ENCODE measurements at regions not wholly inside any gene's neighbourhood (a gene's known extent, or its start where the extent isn't known, plus 50 kb on each side); places are given as distances from the start of the nearest gene placed in this dataset.
A peak's percentile ranks its signal among the peaks of the same experiment; 100 is the strongest.
"Not testable (repeated sequence)": the region's sequence is repeated elsewhere in the genome, so short reads cannot be mapped to it uniquely, and the experiment has no call there.

DNA sequence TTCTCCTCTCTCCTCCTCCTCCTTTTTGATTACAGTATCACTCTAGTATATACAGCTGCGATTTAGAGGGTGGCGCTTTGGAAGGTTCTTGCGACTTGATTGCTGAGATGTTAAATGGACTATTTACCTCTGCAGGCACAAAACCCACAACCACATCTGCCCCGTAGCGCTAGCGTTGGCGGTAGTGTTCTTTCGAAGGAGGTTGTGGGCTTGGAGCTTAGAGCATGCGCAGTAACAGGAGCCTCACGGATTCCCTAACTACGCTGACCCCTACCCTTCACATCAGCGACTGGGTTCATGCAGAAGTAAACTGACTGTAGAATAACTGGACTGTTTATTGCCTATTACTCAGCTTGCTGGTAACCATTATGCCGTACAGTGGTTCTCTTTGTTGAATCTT, 58.0 kb downstream of the CGGBP1 start:
- DNase-seq (ENCODE audit: low read depth in 3 of 3) = no peak

DNA sequence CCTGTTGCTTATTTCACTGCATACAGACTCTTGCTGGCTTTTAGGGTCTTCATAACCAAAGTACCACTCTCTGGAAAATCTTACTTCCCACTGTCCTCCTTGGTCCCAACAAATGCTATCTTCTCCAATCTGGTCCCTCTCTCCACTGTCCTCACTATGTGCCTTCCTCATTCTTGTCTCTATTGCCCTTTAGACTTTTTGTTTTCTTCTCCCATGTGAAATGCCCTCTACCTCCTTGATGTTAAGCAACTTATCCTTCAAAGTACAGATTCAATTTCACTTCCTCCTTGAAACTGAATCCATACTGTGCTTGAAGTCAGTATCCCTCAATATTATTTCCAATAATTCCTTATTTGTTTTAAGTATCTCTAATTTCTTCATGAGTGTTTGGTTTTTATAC, 60.8 kb downstream of the CGGBP1 start:
- no peak for DNase-seq (ENCODE audit: low read depth in 3 of 3)

DNA sequence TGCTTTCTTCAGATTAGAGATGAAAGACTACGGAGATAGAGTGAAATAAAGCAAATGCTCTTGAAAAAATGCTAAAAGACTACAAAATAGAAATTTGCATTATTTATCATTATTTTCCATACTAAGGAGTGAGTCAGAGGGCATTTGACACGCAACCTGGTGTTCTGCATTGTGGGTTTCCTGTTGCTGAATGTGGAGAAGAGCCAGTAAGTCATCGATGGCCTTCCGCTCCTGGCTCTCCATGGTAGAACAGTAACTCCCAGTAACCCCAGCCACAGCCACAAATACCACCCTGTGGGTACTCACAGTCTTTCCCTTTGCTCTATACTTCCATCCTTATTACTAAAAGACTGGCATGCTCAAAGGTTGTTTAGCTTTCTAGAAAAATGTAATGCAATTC, 61.5 kb downstream of the CGGBP1 start:
- DNase-seq (ENCODE audit: low read depth in 3 of 3) = peak in 2 of 3 experiments; percentile 1 to 13

DNA sequence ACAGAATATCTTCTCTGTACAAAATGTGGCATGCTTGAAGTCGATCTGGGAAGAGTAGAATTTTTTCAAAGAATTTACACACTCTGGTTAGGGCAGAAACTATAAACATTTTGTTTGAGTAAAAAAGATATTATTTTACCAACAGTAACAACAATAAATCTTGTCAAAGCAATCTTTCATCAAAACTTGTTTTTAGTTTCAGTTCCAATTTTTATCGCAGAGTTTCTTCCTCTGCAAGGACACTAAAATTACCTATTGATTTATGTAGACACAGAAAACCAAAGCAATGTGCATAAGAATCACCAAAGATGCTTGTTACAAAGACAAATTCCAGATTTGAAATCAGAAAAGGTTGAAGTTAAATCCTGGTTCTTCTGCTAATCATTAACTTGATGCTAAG, 61.9 kb downstream of the CGGBP1 start:
- DNase-seq (ENCODE audit: low read depth in 3 of 3) = no peak

DNA sequence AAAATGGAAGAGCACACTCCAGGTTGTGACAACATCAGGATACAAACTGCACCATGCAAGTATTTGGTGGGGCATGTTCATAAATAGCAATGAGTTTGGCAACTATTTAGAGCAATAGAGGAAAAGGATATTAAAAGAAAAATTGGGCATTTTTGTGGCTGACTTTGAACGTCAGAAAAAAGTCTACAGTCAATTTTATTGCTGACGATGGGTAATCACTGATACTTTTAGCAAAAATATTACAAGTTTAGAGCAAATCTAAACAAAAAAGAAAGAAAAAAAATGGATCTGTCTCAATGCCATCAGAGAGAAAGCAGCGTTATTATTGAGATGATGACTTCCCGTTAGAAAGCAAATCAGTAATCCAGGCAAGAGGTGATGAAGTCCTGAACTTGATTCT, 65.2 kb downstream of the CGGBP1 start:
- no peak for DNase-seq (ENCODE audit: low read depth in 3 of 3)

DNA sequence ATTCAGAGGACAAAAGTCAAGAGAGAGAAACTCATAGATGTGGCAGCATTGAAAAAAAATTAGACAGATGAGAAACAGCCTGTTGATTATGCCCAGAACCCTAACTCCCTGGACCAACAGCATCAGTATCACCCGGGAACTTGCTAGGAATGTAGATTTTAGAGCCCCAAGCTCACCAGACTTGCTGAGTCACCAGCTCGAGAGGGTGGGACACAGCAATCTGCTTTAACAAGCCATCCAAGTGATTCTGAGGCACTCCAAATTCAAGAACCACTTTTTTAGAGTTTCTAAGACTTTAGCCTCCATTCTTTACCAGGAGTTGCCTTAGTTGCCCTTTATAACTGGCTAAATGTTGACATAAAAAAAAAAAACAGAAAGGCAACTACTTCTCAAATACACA, 70.9 kb downstream of the CGGBP1 start:
- no peak for DNase-seq (ENCODE audit: low read depth in 3 of 3)

DNA sequence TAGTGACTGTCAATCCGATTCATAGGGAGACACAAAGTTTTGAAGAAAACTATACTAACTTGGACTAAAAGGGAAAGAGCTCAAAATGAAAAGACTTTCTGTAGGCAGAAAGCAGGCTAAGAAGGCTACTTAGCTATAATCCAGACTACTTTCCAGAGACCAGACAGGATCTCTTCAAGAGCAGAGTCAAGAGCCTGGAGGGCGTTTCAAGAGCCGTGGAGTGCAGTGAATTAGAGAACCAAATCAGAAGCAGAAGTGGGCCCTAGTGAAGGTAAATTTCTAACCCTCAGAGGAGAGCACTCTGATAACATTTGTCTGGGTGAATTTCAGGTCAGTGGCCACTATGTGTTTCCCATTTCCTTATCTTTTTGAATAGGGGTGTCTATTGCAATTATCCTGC, 76.4 kb downstream of the CGGBP1 start:
- no peak for DNase-seq (ENCODE audit: low read depth in 3 of 3)

DNA sequence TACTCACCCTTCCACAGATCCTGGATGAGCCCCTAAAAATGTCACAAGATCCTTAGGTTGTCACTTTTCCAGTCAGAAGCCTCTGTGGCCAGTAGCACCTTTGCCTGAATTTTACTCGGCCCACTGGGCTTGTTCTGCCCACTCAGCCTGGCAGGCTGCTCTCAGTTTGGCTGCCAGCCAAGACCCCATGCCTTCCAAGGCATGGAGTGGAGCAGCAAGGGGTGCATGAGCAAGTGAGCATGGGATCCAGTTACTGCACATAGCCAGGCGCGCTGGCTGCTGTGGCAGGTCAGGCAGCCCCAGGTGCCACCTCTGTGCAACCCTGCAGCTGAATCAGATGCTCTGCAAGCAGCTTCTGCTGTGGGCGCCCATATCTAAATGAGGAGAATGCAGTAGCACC, 79.3 kb downstream of the CGGBP1 start:
- no peak for DNase-seq (ENCODE audit: low read depth in 3 of 3)

DNA sequence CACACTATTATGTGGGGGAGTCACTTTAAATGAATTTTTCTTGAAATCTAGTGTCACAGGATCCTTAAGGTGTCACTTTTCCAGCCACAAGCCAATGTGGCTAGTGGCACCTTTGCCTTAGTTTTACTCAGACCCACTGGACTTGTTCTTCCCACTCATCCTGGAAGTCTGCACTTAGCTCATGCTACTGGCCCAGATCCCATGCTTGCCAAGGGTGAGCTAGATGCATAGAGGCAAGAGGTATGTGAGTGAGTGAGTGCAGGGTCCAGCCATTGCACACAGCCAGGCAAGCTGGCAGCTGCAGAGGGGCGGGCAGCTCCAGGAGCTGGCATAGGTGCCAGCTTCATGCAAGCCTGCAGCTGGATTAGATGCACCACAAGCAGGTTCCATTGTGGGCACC, 81.0 kb downstream of the CGGBP1 start:
- no peak for DNase-seq (ENCODE audit: low read depth in 3 of 3)

DNA sequence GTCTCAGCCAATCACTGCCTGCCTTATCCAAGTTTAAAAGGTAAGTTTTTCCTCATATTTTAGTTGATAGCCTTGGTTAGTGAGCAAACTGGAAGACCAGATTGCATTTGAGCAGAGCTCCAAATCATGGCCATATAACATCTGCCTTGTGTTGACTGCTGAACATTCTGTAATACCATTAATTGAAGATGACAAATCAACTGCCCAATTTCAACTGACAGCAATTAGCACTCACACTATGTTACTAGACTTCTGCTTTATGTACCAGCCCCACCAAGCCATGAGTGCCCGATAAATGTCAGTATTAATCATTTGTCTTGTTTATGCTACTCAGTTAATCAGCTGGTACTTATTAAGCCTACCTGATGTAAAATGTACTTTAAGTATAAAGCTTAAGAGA, 83.1 kb downstream of the CGGBP1 start:
- DNase-seq (ENCODE audit: low read depth in 3 of 3) = no peak

DNA sequence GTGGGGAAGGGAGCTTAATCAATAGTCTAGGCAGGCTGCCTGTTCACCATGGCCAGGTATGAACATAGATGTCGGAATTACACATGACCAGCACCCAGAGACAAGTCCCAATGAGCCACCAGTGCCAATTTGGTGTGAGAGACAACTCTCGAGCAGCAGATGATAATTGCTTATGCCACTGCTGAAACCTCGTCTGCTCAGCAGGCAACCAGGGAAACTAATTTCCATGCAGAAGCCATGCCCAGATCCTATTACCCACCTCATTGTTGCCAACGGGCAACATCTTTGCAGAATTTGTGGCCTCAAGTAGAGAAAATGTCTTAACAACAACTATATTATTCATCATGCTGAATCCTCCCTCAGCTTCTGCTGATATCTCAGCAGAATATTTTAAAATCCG, 84.9 kb downstream of the CGGBP1 start:
- DNase-seq (ENCODE audit: low read depth in 3 of 3) = no peak

DNA sequence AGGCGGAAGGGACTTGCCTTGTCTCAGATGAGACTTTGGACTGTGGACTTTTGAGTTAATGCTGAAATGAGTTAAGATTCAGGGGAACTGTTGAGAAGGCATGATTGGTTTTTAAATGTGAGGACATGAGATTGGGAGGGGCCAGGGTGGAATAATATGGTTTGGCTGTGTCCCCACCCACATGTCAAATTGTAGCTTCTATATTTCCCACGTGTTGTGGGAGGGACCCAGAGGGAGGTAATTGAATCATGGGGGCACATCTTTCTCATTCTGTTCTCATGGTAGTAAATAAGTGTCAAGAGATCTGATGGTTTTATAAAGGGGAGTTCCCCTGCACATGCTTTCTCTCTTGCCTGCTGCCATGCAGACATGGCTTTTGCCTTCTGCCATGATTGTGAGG, 89.2 kb downstream of the CGGBP1 start:
- no peak for DNase-seq (ENCODE audit: low read depth in 3 of 3)

DNA sequence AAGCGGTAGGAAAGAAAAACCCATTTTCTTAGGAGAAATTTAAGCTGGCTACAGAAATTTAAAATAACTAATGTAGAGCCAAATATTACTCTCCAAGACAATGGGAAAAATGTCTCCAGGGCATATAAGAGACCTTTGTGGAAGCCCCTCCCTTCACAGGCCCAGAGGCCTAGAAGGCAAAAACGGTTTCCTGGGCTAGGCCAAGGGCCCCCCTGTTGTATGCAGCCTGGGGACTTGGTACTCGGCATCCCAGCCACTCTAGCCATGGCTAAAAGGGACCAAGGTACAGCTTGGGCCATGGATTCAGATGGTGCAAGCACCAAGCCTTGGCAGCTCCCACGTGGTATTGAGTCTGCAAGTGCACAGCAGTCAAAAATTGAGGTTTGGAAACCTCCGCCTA, 90.1 kb downstream of the CGGBP1 start:
- no peak for DNase-seq (ENCODE audit: low read depth in 3 of 3)

DNA sequence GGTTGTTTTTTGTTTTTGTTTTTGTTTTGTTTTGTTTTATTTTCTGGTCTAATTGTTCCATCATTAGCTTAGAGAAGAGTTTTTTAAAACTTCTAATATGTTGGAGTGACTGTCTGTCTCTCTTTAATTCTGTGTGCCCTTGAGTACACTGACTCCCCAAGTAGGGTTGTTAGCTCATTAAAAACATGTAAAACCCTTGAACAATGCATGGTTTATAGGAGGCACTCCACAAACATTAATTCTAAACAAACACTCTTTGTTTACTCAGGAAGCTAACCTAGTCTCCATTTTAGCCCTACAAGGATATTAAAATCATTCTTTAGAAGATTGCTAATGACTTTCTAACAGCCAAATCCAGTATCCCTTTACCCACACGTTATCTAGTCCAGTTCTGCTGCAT, 100.5 kb downstream of the CGGBP1 start:
- DNase-seq (ENCODE audit: low read depth in 3 of 3) = no peak

DNA sequence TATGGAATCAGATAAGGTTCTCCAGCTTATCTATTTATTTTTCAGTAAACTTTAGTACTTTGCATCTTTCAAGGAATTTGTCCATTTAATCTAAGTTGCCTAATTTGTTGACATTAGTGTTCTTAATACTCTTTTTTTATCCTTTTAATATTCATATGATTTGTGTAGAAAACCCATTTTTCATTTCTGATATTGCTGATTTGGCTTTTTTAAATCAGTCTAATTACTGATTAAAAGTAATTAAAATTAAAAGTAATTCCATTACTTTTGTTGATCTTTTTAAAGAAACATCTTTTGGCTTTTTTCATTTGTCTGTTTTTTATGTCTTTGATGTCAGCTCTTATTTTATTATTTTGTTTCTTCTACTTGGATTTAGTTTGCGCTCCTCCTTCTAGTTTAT, 101.2 kb downstream of the CGGBP1 start:
- DNase-seq (ENCODE audit: low read depth in 3 of 3) = no peak

DNA sequence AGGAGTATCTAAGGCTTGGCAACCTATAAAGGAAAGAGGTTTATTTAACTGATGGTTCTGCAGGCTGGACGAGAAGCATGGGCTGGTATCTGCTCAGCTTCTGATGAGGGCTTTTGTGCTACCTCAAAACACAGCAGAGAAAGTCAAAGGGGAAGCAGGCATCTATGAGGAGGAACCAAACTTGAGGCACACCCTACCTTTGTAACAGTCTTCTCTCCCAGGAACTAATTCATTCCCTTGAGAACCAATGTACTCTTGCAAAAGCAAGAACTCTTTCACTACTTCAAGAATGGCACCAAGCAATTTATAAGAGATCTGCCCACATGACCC, 109.0 kb downstream of the CGGBP1 start:
- no peak for DNase-seq (ENCODE audit: low read depth in 3 of 3)

DNA sequence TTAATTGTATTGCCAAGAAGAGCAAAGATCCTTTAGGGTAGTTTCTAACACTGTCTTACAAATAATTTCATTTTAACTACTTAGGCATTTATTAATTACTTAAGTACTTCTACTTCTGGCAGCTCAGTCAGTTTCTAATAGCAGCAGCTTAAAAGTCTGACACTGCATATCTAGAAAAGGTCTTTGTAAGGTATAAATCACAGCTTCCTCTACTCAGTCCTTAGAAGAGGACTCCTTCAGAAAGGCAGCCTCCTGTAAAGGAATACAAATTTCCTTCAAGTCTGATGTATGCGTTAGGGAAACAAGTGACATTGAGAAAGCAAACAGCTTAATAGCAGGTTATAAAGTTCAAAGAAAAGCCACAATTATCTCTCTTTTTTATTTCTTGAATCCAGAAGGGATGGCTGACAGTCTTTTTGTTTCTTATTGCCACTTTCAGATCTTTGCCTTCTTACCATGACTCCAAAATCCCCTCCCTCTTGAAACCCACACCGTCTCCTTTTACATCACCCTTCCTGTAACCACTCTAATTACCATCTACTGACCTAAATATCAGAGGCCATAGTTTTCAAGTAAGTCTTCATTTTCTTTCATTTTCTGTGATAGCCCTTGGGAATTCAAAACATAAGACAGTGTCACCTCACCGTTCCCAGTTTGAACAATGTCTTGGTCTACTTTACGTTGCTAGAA, 109.5 kb downstream of the CGGBP1 start:
- no peak for DNase-seq (ENCODE audit: low read depth in 3 of 3)

DNA sequence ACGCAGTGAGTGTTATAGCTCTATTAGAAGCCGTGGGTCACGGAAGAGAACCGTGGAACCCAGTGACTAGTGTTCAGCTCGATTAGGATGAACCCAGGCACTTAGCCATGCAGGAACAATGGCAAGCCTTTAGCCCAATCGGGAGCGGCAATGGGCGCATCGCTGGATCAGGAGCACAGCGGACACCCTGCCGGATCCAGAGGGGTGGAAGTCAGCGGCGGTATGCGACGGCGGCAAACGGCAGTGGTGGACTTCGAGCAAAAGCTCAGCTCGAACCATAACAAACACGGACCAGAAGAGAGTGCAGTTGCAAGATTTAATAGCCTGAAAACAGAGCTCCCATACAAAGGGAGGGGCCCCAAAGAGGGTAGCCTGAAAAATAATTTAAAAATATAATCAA, 112.8 kb downstream of the CGGBP1 start:
- not testable (repeated sequence) for DNase-seq (ENCODE audit: low read depth in 3 of 3)

DNA sequence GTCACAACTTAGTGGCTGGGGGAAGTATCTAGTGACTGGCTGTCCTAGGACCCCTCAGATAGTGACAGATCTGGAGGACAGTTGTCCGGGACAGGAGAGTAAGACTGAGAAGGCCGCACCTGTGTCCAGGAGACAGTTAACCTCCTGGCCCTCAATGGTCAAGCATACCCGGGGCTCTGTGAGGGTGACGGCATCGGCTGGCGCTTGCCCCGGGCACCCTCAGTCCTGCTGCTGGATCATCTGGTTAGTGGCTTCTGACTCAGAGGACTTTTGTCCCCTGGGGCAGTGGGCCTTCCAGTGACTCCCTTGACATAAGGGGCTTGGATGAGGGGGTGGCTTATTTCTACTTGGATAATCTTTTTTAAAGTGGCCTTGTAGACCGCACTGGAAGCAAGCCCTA, 116.5 kb downstream of the CGGBP1 start:
- not testable (repeated sequence) for DNase-seq (ENCODE audit: low read depth in 3 of 3)

DNA sequence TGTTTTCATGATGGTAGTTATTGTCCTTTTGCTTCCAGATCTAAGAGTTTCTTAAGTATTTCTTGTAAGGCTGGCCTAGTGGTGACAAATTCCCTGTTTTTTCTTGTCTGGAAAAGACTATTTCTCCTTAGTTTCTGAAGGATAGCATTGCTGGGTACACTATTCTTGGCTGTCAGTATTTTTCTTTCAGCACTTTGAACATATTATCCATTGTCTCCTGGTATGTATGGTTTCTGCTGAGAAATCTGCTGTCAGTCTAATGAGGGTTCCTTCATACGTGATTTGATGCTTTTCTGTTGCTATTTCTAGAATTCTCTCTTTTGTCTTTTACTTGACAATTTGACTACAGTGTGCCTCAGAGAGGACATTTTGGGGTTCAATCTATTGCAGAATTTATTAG, 134.3 kb downstream of the CGGBP1 start:
- DNase-seq (ENCODE audit: low read depth in 3 of 3) = no peak

DNA sequence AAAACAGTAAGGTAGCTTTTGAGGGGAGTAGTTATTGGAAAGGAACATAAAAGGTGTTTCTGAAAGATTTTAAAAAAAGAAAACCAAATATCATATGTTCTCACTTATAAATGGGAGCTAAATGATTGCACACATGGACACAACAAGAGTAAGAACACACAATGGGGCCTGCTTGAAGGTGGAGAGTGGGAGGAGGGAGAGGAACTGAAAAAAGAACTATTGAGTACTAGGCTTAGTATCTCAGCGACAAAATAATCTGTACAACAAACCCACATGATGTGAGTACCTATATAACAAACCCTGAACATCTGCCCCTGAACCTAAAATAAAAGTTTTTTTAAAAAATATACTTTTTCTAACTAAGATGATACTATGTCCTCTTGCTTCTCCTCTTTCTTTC, 138.3 kb downstream of the CGGBP1 start:
- no peak for DNase-seq (ENCODE audit: low read depth in 3 of 3)

DNA sequence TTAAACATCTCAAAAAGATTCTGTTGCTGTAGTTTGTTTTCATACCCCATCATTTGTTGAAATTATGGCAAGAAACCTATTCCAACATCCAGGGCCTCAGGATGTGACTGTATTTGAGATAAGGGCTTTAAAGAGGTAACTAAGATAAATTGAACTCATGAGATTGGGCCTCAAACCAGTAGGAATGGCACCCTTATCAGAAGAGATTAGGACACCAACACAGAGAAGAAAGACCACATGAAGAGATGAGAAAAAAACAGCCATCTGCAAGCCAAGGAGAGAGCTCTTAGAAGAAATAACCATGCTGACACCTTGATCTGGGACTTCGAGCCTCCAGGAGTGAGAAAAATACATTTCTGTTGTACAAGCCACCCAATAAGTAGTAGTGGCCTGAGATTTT, 157.7 kb downstream of the CGGBP1 start:
- DNase-seq (ENCODE audit: low read depth in 3 of 3) = no peak

DNA sequence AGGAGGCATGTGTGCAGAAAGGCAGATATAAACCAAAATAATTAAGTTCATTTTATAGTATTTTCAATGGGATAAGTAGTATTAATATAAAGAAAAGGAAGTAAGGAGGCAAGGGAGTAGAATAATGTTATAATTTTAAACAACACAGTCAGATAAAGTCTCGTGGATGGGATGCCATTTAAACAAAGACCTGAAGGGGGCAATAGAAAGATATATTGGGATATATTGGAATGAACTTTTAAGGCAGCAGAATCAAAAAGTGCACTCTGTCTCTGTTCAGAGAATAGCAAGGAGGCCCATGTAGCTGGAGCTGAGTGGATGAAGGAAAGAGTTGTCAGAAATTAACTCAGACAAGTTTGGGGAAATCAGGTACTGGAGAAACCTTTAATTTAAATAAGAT, 158.7 kb downstream of the CGGBP1 start:
- no peak for DNase-seq (ENCODE audit: low read depth in 3 of 3)

DNA sequence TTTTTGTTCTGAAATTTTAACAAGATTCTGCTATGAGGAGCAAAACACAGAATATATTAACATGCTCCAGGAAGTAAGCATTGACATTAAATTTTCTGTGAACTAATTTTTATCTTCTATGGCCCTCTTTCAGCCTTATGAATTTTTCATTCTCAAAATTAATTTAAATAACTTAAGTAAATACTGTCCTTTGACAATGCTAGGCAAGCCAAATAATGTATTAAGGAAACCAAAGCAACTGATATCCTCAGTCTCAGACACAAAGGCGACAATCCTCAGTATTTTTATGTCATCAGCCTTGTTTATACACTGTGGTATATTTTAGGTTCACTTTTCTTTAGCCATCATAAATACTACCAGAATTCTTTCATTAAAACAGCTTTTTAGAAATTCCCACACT, 159.8 kb downstream of the CGGBP1 start:
- DNase-seq (ENCODE audit: low read depth in 3 of 3) = no peak

DNA sequence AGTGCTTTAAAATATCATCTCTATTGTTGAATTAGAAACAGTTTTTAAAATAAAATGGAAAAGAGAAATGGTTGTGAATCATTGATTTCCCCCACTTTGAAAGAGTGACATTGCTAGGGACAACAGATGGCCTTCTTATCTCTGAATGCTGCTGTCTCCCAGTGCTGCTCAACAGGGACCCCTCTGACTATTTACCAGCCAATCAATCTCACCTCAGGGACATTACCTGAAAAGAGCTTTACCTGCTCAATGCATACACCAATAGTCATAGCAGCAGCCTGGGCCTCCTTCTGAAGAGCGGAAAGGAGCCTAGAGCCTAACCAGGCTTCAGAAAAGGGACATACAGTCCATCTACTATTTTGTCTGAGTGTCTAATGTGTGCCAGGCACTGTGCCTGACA, 162.8 kb downstream of the CGGBP1 start:
- no peak for DNase-seq (ENCODE audit: low read depth in 3 of 3)
